ENCODE measurements at regions not wholly inside any gene's neighbourhood (a gene's known extent, or its start where the extent isn't known, plus 50 kb on each side); places are given as distances from the start of the nearest gene placed in this dataset.

GRCh38 chr9:38313421-38313820, 79.1 kb upstream of the ALDH1B1 start:
- DNase-seq (ENCODE audit: low read depth in 2 of 2) = no peak

GRCh38 chr9:38312406-38312805, 80.1 kb upstream of the ALDH1B1 start:
- no peak for DNase-seq (ENCODE audit: low read depth in 2 of 2)

DNA sequence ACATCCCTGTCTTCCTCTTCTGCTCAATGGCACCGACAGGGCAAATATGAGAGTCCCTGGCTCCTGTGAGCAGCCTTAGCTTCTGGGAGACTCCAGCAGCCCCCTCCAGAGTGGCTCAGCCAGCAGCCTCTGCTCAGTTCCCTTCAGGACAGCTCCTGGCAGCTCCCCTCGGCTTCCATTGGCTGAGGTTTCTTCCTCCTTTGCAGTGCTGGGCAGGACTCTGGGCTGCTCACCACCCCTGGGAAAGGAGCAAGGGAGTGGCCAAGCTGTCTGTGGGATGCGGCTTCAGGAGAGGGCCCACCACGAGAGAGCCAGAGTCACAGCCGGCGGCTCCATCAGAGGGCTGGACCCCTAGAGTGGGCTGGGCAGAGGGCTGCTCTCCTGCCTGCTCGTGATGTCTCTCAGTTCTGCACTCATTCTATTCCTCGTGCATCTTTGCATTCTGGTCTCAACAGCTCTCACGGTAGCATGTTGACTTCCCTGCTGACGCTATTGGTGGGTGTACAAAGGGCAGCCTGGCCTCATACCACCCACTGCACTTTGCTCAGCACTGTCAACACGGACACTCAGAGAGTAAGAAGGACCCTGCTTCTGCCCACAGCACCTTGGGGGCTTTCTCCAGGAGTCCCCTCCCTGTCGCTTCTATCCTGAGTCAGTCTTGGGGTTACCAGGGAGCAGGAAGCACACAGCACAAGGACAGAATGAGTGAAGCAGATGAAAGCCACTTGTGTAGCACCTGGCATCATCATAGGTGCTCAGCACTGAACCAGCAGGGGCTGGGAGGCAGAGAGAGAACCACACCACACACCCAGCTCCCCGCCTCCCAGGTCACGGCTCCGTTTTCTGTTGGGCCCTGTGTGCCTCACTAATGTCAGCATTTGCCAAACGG, 80.9 kb upstream of the ALDH1B1 start:
- no peak for DNase-seq (ENCODE audit: low read depth in 2 of 2)

DNA sequence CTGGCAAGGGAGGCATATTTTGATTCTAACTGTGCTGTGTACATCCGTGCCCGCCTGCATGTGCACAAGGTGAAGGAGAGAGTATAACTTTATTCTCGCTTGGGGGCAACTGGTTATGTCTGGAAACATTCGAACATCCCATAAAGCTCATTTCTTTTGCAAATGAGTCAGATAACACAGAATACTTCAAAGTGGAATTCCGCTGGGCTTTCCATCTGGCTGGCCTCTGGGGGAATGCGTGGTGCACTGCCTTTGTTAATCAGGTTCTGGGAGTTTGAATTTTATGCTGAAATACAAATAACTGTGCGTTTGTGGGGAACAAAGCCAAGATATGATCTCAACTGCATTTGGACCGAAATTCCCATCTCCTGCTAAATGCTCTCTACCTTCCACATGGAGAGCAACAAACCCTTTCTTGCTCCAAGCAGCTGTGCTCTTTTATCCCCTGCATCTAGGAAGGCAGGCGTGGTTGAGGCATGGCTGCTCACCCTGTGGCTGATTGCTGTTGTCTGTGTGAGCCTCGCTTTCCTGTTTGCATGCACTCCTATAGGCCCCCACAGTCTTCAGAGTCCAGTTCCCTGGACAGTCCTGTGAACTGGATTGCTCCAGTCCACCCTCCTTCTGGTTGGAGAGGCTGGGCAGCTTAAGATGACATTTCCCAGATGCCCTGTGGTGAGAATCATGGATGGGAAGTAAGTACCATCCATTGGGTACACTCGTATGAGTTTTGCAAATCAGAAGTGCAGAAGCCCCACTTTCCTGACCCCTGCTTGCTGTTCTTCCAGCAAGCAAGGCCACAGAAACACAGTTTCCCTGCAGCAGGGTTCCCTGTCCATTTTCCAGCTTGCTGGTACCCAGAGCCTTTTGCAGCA, 82.9 kb upstream of the ALDH1B1 start:
- DNase-seq (ENCODE audit: low read depth in 2 of 2) = no peak

DNA sequence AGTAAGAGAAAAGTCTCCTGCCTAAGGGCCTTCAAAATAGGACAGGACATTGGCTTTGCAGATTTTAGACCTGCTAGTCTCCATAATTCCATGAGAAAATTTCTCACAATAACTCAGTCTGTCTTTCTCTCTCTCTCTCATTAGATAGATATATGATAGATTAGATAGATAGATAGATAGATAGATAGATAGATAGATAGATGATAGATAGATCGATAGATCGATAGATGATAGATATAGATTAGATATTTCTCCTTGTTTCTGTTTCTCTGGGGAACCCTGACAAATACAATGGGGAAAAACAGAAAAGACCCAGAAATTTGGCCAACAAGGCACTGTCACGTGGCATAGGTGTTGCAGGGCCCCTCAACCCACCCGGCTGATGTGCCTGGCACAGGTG, 84.4 kb upstream of the ALDH1B1 start:
- DNase-seq (ENCODE audit: low read depth in 2 of 2) = no peak

DNA sequence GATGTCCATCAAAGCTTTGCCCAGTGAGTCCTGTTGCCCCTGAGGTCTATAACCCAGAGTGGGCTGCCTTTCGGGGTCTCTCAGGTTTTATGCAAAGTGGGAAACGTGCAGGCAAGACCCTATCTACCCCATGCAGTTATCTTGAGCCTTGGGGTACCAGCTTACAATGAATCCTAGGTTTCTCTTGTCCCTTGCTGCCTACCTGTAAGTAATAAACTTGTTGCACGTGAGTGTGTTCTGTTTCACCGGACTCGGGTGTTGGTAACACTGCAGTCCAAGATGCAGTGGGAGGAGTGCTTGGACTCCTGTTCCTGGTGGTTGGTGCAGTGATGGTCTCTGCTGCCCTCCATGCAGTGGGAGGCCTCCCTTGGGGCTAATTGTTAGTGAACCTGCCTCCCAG, 85.6 kb upstream of the ALDH1B1 start:
- no peak for DNase-seq (ENCODE audit: low read depth in 2 of 2)

DNA sequence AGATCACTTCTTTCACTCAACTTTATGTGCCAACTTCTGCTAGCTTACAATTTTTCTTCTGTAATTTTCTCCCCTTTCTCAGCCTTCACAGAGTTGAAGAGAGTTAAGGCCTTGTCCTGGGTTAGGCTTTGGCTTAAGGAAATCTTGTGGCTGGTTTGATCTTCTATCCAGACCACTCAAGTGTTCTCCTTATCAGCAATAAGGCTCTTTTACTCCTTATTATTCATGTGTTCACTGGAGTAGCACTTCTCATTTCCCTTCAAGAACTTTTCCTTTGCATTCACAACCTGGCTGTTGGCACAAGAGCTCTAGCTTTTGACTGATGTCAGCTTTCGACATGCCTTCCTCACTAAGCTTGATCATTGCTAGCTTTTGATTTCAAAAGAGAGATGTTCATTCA, 86.9 kb upstream of the ALDH1B1 start:
- no peak for DNase-seq (ENCODE audit: low read depth in 2 of 2)

GRCh38 chr9:38301376-38302106, 91.0 kb upstream of the ALDH1B1 start:
- DNase-seq (ENCODE audit: low read depth in 2 of 2) = no peak

- no peak for DNase-seq (ENCODE audit: low read depth in 2 of 2)
These were observed 92.6 kb upstream of the ALDH1B1 start for GRCh38 chr9:38299856-38300255.

DNA sequence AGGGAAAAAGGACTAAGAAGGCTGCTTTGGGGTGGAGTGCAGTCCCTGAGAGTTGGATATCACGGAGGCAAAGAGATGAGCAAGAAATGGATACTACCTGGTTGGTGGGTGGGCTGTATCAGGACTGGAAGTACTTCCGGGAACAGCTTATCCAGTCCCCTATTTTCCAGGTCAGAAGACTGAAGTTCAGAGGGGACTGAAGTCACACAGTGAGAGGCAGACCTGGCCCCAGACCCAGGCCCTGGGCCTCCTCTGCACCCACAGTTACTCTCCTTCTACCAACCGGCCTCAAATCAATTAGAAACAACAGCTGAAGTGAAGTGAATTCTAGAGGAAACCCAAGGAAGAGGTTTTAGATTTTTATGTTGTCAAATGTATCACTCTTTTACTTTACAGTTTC, 93.6 kb upstream of the ALDH1B1 start:
- DNase-seq (ENCODE audit: low read depth in 2 of 2) = no peak

GRCh38 chr9:38298503-38298902, 94.0 kb upstream of the ALDH1B1 start:
- DNase-seq (ENCODE audit: low read depth in 2 of 2) = no peak

- DNase-seq (ENCODE audit: low read depth in 2 of 2) = no peak
These were observed 95.7 kb upstream of the ALDH1B1 start for GRCh38 chr9:38296807-38297206.

GRCh38 chr9:38295764-38296163, 96.7 kb upstream of the ALDH1B1 start:
- no peak for DNase-seq (ENCODE audit: low read depth in 2 of 2)

DNA sequence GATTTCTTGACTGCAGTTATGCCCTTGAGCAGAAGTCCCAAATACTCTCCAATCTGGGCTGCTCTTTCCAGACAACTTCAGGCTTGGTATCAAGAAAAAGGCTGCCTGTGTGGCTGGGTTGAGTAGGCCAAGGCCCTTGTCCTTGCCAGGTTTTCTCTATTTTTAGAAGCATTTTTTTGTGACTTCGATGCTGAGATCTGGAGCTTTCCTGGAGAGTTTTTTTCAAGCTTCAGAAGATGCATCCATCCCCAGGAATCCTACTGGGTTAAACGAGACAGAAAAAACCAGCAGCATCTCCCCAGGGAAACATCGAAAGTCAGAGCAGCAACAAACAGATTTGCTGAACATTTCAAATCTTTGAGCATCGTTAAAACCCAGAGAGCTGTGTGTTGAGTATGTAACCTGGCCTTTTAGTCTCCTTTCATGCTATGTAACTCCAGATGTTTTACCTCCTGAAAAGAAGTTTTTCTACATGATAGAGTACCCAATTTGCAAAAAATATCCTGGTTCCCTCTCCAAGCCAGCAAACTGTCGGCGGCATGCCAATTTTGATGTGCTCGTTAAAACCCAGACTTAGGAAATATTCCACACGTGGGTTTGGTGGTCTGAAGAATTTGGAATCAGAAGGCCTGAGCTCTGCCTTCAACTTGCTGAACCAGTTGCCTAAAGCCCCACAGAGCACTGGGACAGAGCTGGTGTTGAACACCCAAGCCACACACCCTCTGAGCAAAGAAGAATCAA, 98.1 kb upstream of the ALDH1B1 start:
- DNase-seq (ENCODE audit: low read depth in 2 of 2) = no peak

DNA sequence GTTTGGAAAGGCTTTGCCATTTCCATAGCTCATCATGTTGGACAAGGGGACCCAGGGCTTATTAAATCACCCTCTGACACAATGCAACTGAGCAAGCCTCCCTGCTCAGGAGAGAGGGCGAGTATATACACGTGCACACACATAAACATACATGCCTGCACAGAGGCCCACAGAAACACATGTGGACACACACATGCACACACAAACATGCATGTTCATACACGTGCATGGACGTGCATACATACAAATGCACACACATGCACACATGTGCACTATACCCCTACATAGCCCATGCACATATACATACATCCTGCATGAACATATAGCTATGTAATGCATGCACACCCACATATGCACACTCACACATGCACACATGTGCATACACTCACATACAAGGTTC, 99.5 kb upstream of the ALDH1B1 start:
- DNase-seq (ENCODE audit: low read depth in 2 of 2) = no peak

DNA sequence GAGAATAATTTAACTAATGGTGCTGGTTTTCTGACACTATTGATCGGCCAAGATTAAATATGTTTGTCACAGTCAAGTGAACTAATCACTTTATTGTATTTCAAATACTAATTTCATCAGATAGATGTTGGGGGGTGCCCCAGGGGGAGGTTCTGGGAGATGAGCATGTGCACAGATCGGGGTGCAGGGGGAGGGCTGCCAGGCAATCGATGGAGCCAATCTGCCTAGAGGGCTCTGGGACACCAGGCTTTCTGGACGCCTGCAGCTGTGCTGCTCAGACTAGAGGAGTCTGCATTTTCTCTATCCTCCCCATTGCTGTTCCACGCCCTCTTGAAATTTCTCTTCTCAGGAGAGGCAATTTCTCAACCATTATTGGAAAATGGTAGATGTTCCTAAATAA, 100.0 kb upstream of the ALDH1B1 start:
- DNase-seq (ENCODE audit: low read depth in 2 of 2) = no peak

DNA sequence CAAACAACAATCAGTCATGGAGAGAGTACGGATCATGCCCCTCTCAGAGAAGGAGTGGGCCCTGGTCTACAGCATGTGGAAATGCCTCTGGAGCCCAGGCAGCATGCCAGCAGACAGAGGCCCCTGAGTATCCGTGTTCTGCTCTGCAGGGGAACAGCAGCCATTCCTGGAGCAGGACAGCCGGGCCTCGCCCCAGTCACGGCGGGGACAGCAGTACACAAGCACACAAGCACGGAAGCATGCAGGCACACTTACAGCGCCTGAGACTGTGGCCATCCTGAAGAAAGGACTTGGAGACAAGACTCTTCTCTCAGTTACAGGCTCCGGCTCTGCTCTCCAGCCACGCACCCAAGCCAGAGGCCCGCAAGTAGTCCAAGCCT, 102.6 kb upstream of the ALDH1B1 start:
- DNase-seq (ENCODE audit: low read depth in 2 of 2) = no peak

- DNase-seq (ENCODE audit: low read depth in 2 of 2) = no peak
These were observed 103.2 kb upstream of the ALDH1B1 start for GRCh38 chr9:38289236-38289865.

DNA sequence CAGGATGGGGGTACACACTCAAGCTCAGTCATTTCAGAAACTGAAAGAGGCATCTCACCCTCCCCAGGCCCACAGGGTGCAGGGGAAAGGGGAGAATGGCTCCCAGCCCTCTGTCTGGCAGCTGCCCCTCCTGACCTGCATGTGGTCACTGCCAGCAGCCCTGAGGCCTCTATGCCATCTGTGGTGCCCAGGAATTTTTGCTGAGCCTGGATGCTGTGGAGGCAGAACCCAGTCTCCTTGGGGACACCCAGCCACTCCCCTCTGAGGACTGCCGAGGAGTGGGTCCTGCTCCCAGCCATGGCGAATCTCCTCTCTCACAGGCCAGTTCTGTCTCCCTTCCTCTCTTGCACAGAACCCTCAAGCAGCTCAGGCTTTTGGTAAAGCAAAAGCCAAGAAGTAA, 104.0 kb upstream of the ALDH1B1 start:
- DNase-seq (ENCODE audit: low read depth in 2 of 2) = no peak

GRCh38 chr9:38287420-38287985, 105.0 kb upstream of the ALDH1B1 start:
- no peak for DNase-seq (ENCODE audit: low read depth in 2 of 2)

GRCh38 chr9:38286766-38287165, 105.7 kb upstream of the ALDH1B1 start:
- no peak for DNase-seq (ENCODE audit: low read depth in 2 of 2)

All from stimulated activated CD4-positive, alpha-beta T cell treated with anti-CD3 and anti-CD28 coated beads, Interleukin-4, amount 100 ng/mL, for 48 hours (primary cell).